Spleen (tissue), 11 donors: ENCODE measurements at regions not wholly inside any gene's neighbourhood (a gene's known extent, or its start where the extent isn't known, plus 50 kb on each side); places are given as distances from the start of the nearest gene placed in this dataset.

Experiments
- DNase-seq: peaks from one replicate; pipeline ENCODE4 v3.0.0-alpha.2; 2020
- H3K27ac ChIP-seq, 8 donors: fragments of 200-600 bp; sonication (generic) in 7 of 8; 1 replicate in 4 of 8; 2 replicates in 4 of 8; pipeline versions ENCODE4 v1.5.0 to v1.8.0; 2016 to 2021; ENCODE audit warnings: inconsistent platforms in 4 of 8, mild to moderate bottlenecking in 4 of 8, moderate library complexity in 1 of 8
- H3K27me3 ChIP-seq, 7 donors: fragments of 200-600 bp; sonication (generic) in 6 of 7; replicated peaks in 1 of 7; 1 replicate in 4 of 7; 2 replicates in 3 of 7; pipeline versions ENCODE4 v1.5.0 to v1.8.0; 2016 to 2021; ENCODE audit warnings: inconsistent platforms in 3 of 7, mild to moderate bottlenecking in 1 of 7
- H3K36me3 ChIP-seq, 6 donors: fragments of 200-600 bp; sonication (generic) in 5 of 6; 1 replicate in 4 of 6; 2 replicates in 2 of 6; pipeline versions ENCODE4 v1.5.0 to v1.8.0; 2016 to 2021; ENCODE audit warnings: inconsistent platforms in 2 of 6
- H3K4me1 ChIP-seq, 6 donors: fragments of 200-600 bp; sonication (generic) in 5 of 6; 1 replicate in 3 of 6; 2 replicates in 3 of 6; pipeline versions ENCODE4 v1.5.0 to v1.8.0; 2016 to 2021; ENCODE audit warnings: inconsistent platforms in 3 of 6
- H3K4me3 ChIP-seq, 8 donors: fragments of 200-600 bp; sonication (generic) in 7 of 8; 1 replicate in 4 of 8; 2 replicates in 4 of 8; pipeline versions ENCODE4 v1.5.0 to v1.8.0; 2016 to 2021; ENCODE audit warnings: inconsistent platforms in 4 of 8, mild to moderate bottlenecking in 4 of 8, moderate library complexity in 2 of 8
- H3K9me3 ChIP-seq, 8 donors: fragments of 200-600 bp; sonication (generic) in 7 of 8; 1 replicate in 4 of 8; 2 replicates in 4 of 8; pipeline versions ENCODE4 v1.5.0 to v1.8.0; 2016 to 2021; ENCODE audit warnings: inconsistent platforms in 4 of 8
- POLR2A ChIP-seq, 3 donors: fragments of 450-650 bp; IDR thresholded peaks; one replicate each; pipeline ENCODE4 v1.5.1; 2017; ENCODE audit warnings: antibody characterized with exemption in 3 of 3, mild to moderate bottlenecking in 1 of 3
- POLR2AphosphoS5 ChIP-seq, 3 donors: sonication (generic); formaldehyde crosslinking; IDR thresholded peaks; one replicate each; pipeline ENCODE4 v1.5.1; 2017; ENCODE audit warnings: antibody characterized with exemption in 3 of 3
- WGBS, 5 donors: extraction: QIAGEN DNeasy Blood & Tissue Kit in 3 of 5; methylation state at CpG; one replicate each; pipeline versions ENCODE4 v1.1.5 to v1.1.7; 2013 to 2018; 5-methylcytosine and 5-hydroxymethylcytosine counted together
- intact Hi-C: fragments of 100-400 bp; cut with DNase I; formaldehyde crosslinking; loops from one replicate; pipeline ENCODE4 v1.15.0; 2023; ENCODE audit warnings: low total_unique reads
- TF ChIP-seq, protein P1 (sequence below), 11 experiments: fragments of 200-600 bp in 7 of 11; fragments of 450-650 bp in 4 of 11; sonication (generic) in 4 of 11; IDR thresholded peaks in 8 of 11; conservative IDR thresholded peaks in 3 of 11; 1 replicate in 7 of 11; 2 replicates in 4 of 11; pipeline versions ENCODE4 v1.4.0 to v1.8.0; 2016 to 2021; ENCODE audit warnings: antibody characterized with exemption in 11 of 11, inconsistent platforms in 4 of 11, mild to moderate bottlenecking in 1 of 11
- donor health status: healthy with polysubstance abuse.
- donor health status: DM: no; HTN: no; CAD: no; lungs with moderate emphysema.
- donor health status: DM: no; HTN: no; CAD: no.
- donor health status: Bipolar disorder and iron deficiency.
- donor health status: healthy.
- donor health status: DM: no; HTN: no; CAD: no.
- donor health status: DM: yes; HTN: yes; CAD: no.

DNA sequence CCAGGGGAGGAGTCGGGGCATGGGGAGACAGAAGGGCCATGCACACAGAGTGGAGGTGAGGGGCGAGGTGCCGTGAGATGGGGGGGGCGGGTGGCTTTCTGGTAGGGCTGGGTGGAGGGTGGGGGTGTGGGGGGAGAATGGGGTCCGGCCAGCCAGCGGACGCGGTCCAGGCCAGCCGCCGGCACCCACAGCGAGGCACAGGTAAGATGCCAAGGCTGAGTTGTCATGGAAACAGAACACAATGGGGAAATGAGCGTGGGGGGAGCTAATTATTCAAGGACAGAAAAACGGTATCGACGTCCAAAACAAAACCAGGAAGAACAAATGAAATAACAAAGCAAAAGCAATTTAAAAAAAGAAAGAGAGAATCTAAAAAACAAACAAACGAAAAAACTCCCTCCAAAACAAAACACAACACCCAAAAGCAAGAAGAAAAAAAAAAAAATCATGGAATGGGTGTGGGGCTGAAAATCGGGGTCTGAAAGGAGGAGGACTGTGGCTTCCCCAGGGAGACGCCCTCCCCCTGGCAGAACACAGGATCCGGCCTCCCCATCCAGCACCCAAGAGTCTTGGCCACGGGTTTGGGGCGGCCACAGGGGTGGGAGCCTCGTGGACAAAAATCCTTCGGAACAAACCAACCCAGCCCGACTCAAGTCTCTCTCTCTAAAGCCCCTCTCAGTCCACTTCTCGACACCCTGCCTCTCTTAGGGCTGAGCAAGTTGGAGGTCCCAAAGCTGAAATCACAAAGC, 92.5 kb downstream of the PTPRS start:
- Histone ChIP-seq H3K4me1 (no peaks in the 10 kb centered on the region), H3K9me3 (no peaks in the 10 kb centered on the region), H3K36me3 (peaks cover 0 to 19% (median 0%) of the 10 kb centered on the region in 6 donors), H3K4me3 (no peak overlapping the region), H3K27me3 (peaks cover 0 to 13% (median 0%) of the 10 kb centered on the region in 7 donors), H3K27ac (no peak overlapping the region)
- 69 to 81% (median 74%) methylated on average over 25 of the region's 25 CpGs for WGBS, 5 donors
- no peak for TF ChIP-seq POLR2AphosphoS5 (IDR thresholded peaks at IDR 0.05)
- TF ChIP-seq, protein P1, sequence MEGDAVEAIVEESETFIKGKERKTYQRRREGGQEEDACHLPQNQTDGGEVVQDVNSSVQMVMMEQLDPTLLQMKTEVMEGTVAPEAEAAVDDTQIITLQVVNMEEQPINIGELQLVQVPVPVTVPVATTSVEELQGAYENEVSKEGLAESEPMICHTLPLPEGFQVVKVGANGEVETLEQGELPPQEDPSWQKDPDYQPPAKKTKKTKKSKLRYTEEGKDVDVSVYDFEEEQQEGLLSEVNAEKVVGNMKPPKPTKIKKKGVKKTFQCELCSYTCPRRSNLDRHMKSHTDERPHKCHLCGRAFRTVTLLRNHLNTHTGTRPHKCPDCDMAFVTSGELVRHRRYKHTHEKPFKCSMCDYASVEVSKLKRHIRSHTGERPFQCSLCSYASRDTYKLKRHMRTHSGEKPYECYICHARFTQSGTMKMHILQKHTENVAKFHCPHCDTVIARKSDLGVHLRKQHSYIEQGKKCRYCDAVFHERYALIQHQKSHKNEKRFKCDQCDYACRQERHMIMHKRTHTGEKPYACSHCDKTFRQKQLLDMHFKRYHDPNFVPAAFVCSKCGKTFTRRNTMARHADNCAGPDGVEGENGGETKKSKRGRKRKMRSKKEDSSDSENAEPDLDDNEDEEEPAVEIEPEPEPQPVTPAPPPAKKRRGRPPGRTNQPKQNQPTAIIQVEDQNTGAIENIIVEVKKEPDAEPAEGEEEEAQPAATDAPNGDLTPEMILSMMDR (IDR thresholded peaks at IDR 0.05 in 8 of 11, conservative IDR thresholded peaks at IDR 0.05 in 3 of 11) = no peak
- no peak for DNase-seq
- intact Hi-C loops = no loop called here

DNA sequence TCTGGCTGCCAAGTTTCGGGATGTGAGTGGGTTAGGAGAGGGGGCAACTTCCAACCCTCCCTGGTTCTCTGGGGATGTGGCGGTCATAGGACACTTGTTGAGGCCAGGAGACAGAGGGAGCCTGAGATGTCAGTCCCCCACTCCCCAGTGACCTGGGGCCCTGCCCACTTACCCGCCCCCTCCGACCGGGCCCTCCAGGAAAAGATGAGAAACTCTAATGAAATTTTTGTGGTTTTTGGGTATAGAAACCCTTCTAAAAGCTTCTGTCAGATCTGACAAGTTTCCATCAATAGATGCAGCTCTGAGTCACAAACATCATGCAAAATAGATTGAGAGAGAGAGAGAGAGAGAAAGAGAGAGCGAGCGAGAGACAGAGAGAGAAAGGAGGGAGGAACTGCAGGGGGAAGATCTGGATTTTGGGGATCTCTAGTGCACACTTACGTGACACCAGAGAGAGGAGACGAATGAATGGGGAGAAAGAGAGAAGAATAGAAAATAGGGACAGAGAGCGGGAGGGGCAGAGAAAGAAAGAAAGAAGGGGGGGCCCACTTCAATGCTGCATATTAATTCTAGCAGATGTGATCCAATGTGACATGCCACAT, 94.0 kb downstream of the PTPRS start:
- Histone ChIP-seq H3K27me3 (peaks cover 0 to 13% (median 0%) of the 10 kb centered on the region in 7 donors), H3K27ac (no peak overlapping the region), H3K4me3 (no peak overlapping the region), H3K9me3 (no peaks in the 10 kb centered on the region), H3K36me3 (peaks cover 0 to 19% (median 0%) of the 10 kb centered on the region in 6 donors), H3K4me1 (no peaks in the 10 kb centered on the region)
- WGBS, 5 donors = 71 to 78% (median 76%) methylated on average over 10 of the region's 10 CpGs
- DNase-seq = no peak
- intact Hi-C loops = no loop called here
- TF ChIP-seq, protein P1 (IDR thresholded peaks at IDR 0.05 in 8 of 11, conservative IDR thresholded peaks at IDR 0.05 in 3 of 11) = no peak
- TF ChIP-seq POLR2A (IDR thresholded peaks at IDR 0.05) = no peak
- TF ChIP-seq POLR2AphosphoS5 (IDR thresholded peaks at IDR 0.05) = no peak

DNA sequence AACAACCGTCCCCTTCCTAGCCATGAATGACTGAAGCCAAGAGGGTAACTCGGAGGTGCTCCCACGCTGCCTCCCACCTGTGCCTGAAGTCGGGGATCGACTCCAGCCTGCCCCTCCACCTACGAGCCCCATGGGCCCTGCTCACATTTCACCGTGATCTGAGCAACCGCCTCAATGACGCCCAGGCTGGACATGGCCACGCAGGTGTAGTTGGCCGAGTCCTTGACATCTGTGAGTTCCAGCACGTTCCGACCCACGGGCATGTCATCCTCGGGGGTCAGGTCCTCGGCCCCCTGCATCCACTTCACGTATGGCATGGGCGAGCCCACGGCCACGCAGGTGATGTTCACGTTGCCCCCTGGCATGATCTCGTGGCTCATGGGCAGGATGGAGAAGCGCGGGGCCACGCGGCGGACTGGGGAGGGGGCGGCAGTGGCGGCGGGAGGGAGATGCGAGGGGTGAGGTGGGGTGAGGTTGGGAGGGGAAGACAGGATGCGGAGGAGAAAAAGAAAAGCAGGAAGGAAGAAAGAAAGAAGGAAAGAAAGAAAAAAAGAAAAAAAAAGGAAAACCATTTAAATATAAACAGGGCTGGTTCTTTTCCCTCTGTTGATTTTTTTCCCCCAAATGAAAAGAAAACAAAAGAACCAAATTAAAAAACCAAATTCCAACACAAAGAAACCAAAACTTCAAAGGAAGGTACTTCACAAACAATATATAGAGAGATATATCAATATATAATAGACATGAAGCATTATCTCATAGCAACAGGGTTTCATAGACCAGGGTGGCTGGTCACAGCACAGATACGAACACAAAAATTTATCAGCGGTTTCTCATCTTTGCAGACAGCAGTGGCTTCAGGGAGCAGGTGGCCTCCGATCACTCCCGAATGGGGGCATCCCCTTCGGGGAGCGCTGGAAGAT, 94.7 kb downstream of the PTPRS start:
- Histone ChIP-seq H3K9me3 (no peaks in the 10 kb centered on the region), H3K4me1 (no peaks in the 10 kb centered on the region), H3K27ac (no peak overlapping the region), H3K36me3 (peaks cover 0 to 19% (median 0%) of the 10 kb centered on the region in 6 donors), H3K4me3 (no peak overlapping the region), H3K27me3 (peaks cover 0 to 13% (median 0%) of the 10 kb centered on the region in 7 donors)
- TF ChIP-seq POLR2AphosphoS5 (IDR thresholded peaks at IDR 0.05) (no peak), POLR2A (IDR thresholded peaks at IDR 0.05) (no peak)
- TF ChIP-seq, protein P1 (IDR thresholded peaks at IDR 0.05 in 8 of 11, conservative IDR thresholded peaks at IDR 0.05 in 3 of 11) = no peak
- 89 to 94% (median 91%) methylated on average over 36 to 38 of the region's 38 CpGs for WGBS, 5 donors
- no peak for DNase-seq
- intact Hi-C loops = no loop called here
